Cerebellar cortex (tissue), 1 donor: ENCODE measurements at regions not wholly inside any gene's neighbourhood (a gene's known extent, or its start where the extent isn't known, plus 50 kb on each side); places are given as distances from the start of the nearest gene placed in this dataset.

Source experiments
- DNase-seq: peaks from one replicate; pipeline ENCODE4 v3.0.0-alpha.2; 2015; ENCODE audit warnings: low spot score

DNA sequence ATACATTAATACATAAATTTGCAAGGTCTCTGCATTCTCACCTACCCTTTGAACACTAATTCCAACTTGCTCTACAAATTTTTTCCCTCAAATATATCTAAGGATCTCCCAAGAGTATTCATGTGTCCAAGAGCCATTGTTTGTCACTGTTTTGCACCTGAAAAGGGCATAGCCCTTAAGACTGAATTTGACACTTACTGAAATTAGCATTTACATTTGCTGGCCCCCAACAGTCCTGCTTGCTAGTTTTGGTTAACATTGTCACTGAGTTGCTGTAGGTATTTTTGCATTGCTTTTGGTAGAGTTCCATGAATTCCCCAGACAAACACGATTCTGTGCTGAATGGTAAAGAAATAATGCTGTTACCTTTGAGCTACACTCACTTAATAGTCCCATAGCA is 57.3 kb downstream of the KCNA4 start:
- DNase-seq = no peak

DNA sequence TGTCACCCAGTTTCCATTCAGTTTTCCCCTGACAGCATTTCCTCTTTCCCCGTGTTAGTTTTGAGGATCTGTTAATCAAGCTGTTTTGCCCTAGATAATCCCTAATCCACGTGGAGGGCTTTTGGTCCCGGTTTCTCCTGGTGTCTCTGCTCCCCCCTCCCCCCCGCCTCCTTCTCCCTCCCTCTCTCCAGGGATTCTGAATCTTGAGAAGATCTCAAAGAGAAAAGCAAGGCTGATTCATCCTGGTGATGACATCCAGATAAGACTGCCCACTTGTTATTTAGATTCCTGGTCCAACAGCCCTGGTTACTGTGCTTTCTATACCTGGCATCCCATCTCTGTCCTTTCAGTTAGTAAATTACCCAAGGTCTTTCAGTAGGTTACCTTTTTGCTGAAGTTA is 59.4 kb downstream of the KCNA4 start:
- no peak for DNase-seq

DNA sequence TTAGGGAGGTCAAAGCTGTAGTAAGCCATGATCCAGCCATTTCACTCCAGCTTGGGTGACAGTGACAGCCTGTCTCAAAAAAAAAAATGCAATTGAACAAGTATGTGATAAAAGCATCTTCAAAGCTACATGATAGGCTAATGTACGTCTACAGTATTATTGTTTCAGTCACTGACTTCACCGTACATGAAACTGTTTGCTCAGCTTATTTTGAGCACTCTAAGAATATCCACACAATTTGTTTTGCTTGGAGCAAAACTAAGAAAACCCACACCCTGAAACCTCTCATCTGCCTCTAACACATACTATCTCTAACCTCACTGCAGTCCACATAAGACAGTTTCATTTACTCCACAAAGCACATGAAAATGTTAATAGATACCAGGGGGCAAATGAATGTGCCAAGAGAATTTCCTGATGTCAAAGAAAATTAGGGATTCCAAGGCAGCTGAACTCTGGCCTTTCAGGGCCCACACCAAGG is 60.7 kb downstream of the KCNA4 start:
- no peak for DNase-seq

DNA sequence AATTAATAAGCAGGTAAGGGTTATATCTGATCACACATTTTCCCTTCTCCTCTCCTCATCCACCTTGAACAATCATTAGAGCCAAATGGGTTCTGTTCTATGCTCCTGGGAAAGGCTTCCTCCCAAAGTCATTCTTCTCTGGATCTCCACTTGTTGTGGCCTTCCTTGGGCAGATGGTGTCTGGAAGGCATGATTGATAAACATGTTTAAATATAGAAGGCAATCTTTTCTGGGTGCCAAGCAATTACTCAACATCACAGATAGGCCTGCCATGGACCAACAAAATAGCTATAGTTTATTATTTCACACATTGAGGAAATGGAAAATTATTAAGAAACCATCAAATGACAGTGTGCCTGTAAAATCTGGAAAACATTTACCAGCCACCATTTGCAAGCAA is 73.5 kb downstream of the KCNA4 start:
- no peak for DNase-seq

DNA sequence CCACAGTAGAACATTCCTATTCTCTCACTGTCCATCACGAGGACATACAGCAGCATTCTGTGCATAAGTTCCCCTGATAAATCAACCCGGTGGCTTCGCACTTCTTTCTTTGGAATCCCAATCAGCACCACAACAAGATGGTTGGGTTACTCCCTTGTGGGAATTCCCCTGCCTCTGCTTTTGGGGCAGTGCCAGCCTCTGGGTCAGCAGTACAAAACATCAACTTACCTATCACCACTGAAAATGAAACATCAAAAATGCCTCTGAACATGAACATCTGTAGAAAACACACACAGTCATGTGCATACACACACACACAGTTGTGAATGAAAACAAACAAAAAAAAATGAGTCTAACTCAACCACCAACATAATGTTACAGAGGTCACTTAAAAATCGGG is 79.3 kb downstream of the KCNA4 start:
- no peak for DNase-seq

DNA sequence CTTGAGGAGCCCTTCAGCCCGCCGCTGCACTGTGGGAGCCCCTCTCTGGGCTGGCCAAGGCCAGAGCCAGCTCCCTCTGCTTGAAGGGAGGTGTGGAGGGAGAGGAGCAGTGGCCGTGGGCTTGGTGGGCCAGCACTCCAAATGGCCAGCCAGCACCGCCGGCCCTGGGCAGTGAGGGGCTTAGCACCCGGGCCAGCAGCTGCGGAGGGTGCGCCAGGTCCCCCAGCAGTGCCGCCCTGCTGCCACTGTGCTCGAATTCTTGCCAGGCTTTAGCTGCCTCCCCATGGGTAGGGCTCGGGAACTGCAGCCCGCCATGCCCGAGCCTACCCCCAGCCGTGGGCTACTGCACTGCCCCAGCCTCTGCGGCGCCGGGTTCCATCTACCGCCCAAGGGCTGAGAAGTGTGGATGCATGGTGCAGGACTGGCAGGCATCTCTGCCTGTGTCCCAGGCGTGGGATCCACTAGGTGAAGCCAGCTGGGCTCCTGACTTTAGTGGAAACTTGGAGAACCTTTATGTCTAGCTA is 82.7 kb downstream of the KCNA4 start:
- no peak for DNase-seq

DNA sequence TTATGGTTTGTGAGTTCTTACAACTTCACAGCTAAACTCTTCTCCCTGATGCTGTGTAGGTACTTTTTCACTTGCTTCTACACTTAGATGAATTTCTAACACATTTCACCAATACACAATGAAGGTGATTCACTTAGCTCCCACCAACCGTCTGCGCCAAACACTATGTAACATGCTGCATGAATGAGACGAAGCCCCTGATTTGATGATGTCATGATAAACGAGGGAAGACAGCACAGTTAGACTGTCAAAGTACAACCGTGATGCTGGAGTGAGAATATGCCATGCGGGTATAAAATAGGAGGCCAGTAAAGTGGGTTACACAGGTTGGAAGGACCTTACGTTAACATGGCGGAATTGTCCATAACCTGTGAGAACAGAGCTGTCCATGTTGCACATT is 100.8 kb downstream of the KCNA4 start:
- no peak for DNase-seq

DNA sequence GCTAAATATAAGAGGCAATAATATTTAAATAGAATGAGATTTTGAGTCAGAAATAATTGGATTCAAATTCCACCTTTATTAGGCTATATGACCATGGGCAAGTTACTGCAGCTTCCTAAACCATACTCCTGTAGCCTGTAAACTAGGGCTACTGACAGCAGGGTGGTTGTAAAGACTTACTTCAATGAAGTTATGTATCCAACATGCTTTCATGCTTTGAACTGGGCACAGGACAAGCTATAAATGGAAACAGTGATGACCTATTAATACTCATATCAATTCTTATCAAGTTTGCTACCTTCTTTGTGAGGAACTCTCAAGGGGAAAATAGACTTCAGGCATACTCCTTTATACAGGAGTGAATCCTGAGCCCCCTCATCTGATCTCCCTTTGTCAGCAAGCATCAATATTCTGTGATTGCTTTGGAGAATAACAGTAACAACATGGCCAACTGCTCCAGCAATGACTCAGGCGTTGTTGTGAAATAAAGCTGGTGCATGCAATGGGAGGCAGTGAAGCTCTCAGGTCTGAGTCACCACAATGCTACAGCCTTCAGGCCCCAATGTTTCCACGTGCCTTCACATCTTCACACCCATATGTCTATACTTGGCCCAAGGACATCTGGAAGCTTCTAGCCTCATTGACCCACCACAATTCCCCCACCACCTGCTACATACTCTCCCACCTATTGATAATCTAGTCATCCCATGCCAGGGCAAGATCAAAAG is 102.5 kb downstream of the KCNA4 start:
- no peak for DNase-seq

DNA sequence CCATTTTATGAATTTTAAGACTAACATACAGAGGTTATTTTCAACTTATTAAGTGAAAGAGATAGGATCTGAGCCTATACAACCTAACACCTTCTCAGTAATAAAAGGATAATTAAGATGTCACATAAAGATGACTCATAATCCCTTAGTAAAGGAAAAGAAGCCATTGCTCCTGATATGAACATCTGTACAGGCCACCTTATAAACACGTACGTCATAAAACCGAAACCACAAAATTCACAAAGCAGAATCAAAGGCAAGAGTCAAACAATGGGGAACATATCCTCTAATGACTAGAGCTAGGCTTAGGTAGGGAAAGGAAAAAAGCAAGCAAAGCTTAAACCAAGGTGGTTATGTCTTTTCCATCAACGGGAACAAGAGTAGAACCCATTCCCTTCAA is 103.5 kb downstream of the KCNA4 start:
- no peak for DNase-seq

DNA sequence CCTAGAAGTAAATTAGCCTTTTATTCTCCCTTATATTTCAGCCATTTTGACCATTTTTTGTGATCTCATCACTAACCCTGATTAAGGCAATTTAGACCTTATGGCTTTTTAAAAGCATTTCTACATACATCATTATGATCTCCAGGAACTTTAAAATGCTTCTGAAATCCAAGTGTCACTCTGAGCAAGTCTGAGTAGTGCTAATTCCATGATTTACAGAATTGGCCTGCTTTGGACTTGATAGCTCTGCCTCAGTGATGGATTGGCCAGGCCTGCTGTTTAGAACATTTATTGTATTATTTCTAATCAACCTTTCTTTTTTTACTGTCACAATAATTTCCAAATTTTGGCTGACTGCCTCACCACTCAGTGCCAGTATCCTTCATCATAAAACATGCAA is 116.4 kb downstream of the KCNA4 start:
- no peak for DNase-seq

DNA sequence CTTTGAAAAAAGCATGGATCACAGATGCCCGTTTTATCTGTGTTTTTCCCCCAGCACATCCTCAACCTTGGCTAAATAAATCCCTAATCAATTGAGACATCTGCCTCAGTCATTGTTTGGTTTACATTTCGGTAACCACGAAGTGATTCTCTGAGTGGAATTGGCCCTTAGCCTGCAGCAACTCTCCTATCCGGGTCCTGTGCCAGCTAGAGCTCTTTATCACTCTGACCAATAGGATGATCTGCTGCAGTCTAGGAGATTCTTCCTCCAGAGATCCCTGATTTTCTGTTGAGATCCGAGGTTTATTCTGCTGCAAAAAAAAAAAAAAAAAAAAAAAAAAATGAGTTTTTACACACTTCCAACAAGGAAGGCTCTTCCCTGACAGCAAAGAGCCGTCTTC is 137.3 kb downstream of the KCNA4 start:
- no peak for DNase-seq

DNA sequence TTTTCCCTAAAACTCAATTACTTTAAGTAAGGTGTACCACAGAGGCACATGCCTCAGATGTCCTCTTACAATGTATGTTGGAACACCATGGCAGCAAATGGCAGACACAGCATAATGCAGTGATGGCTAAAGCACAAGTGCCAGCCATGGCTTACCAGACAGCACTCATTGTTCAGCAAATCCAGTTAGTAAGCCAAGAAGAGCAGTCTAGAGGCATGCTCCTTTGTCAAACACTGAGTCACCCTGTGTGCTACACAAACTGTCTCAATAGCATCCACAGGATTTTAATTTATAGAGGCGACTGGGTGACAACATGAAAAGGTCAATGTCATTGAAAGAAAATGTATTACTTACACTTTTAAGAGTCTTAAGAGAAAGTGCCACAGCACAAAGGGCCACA is 140.6 kb downstream of the KCNA4 start:
- no peak for DNase-seq

DNA sequence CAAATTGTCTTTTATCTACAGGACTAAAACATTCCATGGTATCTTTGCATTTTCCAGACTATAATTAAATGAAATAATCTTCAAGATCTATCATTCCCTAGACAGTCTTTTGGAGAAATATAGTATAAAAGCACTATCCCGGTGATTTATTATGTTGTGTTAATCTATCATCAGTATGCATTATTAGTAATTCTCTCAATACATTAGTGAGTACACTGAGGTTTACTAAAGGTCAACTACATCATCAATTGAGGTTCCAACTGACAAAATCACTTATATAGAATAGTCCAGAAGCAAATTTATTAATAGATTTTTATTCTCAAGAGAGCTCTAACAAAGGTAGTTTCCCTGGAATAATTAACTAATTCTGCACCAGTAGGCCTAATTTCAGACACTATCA is 169.6 kb downstream of the KCNA4 start:
- DNase-seq = no peak

DNA sequence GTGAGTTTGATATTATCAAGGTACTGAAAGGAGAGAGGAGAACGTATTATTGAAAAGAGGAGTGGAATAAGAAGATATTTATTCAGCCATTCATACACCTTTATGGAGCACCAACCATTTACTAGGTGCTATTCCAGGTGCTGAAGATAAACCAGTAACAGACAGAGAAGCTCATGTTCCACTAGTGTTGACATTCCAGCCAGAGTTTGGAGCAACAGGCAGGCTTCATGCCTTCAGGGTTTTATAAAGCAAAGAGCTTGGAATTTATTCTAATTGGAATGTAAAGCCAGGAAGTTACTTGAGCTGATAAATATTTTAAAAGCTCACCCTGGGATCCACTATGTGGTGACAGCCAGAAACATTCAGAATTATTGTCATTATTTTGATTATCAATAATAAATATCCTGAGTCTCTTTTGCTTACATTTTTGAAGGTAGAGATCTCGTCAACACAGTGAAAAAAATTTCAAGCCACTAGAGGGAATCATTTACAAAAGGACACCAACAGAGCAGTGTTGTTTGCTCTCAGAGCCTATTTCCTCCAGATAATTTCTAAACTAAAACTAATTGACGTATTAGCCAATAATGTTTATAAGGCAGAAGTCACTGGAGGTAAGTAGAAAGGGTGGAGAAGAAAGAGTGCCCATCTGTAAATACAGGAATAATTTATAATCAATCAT is 172.0 kb downstream of the KCNA4 start:
- no peak for DNase-seq

DNA sequence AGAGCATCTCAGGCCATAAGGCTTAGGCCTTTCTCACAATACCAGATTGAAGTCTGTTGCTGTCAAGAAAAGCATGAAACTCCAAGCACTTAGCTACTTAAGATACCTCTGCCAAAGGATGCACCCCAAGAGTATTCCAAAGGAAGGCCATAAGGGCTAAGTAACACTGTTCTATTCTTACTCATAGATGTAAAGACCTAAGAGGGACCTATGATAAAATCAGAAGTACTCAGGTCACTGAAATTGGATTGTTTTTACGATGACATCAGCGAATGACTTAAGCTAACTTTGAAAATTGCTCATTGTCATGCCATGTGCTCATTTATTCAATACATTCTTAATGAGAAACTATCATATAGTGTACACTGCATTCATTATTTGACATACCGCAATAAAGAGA is 172.8 kb downstream of the KCNA4 start:
- DNase-seq = no peak

DNA sequence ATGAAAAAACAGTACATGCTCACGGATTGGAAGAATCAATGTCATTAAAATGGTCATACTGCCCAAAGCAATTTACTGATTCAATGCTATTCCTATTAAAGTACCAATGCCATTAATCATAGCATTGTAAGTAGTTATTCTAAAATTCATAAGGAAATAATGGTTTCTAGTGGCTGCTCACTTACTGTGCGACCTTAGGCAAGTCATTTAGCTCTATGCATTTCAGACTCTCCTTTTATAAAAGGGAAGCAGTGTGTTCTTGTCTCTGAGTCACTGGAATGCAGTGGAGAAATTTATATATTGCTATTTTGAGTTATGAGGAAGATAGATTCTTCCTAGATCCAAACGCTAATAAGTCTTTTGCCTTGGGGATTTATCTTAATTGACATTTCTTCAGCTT is 174.8 kb downstream of the KCNA4 start:
- DNase-seq = no peak

DNA sequence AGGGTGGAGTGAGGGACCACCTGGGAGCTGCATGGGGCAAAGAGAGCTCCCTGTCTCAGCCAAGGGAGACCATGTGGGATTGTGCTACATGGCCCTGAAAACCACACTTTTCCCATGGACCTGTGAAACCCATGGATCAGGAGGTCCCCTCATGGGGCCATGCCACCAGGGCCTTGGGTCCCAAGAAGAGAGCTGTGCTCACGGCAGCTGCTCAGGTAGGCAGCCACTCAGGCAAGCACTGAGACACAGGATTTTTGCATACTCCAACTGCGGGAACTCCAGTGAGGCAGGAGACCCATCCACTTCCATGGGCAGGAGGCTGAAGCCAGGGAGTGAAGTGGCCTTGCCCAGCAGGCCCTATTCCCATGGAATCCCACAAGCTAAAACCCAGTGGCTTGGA is 190.0 kb downstream of the KCNA4 start:
- no peak for DNase-seq

DNA sequence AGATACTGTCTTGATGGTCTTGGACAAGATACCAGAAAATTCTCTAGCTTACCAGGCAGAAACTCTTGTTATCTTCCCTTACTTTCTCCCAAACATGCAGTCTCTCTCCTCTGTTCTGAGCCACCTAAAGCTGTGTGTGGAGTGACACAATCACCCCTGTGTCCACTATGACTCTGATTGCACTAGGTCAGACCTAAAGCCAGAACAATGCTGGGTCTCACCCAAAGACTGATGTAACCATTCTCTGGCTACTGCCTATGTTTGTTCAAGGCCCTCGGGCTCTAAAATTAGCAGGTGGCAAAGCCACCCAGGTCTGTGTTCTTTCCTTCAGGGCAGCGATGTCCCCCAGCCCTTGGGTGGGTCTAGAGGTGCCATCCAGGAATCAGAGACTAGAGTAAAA is 200.5 kb downstream of the KCNA4 start:
- no peak for DNase-seq

DNA sequence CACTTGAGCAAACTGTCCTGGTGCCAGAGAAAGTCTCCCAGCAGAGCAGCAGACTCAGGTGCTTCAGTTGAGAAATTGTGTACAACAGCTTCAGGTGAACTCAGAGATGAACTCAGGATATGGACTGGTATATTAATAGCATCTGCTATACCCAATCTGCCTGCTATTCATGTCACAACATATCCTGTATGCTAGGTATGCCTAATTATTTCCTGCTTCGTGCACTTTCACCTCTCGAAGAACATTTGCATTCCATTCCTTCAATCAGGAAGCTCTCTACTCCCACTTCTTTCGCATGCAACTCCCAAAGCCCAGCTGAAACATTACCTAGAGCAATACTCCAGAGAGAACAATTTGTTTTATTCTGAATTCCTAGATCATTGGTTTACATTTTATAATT is 207.7 kb downstream of the KCNA4 start:
- no peak for DNase-seq

DNA sequence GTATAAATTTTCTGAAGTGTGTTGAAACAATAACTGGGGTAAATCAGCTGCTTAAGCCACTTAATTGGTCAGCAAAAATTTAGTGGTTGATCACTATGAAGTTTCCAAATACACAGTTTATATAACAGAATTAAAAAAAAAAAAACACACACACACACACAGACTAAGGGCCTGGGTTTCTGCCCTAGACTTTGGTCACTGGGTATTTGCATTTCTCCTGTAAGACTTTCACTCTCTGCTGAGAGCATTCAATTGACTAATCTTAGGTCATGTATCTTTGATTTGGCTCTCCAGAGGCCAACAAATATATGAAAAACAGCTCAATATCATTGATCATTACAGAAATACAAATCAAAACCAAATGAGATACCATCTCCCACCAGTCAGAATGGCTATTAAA is 214.3 kb downstream of the KCNA4 start:
- no peak for DNase-seq

DNA sequence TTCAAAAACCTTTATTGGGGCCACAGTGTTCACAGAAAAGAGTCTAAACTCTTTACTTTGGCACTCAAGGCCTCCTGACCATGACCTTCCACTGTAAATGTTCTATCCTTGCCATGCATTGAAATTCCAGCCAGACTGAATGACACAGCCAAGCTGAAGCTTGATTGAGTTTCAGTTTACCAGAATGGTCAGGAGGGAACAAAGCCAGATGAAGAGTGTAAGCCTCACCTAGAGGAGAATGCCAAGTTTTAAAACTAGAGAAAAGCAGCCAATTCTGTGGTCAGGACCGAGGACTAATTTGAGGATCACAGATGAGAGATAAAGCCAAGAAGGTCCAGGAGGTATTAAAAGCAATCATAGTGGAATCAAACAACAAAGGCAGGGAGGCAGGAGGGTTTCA is 215.3 kb downstream of the KCNA4 start:
- no peak for DNase-seq

DNA sequence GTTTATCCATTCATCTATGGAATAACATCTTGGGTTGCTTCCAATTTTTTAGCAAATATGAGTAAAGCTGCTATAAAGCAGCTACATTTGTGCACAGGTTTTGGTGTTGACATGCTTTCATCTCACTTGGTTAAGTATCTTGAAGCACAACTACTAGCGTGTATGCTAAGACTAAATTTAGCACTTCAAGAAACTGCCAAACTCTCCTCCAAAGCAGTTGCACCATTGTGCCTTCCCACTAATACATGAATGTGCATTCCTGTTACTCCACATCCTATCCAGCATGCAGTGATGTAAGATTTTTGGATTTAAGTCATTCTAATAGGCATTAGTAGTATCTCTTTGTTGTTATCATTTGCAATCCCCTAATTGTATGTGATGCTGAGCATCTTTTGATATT is 230.7 kb downstream of the KCNA4 start:
- DNase-seq = no peak

DNA sequence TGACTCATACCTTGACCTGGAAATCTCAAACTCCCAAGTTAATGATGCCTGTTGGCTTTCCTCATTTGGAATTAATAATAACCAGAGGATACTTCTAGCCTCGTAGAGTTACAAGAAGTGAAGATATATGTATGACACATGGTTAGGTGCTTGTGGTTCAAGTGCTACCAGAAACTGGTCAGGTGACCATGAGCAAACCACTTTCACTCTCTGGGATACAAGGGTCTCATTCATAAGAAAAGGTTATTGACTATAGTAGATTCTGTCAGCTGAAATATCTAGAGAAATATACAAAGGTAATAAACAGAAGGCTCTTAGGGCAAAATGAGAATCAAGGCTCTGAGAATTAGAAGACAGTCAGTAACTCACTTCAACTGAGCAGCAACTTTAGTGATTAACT is 233.3 kb downstream of the KCNA4 start:
- DNase-seq = no peak

DNA sequence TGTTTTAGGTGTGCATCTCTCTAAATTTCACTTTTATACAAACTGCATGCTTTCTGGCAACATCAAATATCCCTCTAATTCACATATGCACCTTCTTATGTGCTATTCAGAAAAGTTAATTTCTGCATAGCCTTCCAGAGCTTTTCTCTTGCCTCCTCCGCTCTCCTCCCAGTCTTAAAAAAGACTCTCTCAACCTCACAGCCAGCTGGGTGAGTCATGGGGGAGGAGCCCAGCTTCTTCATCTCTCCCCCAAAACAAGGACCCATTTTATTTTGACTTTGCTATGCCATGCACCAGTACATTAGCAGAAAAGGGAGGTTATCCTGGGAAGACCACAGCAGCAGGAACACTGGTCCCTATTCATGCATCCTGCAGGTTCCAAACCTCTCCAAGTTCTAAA is 234.4 kb downstream of the KCNA4 start:
- no peak for DNase-seq
